Breast epithelium (tissue), 4 donors: ENCODE measurements at regions not wholly inside any gene's neighbourhood (a gene's known extent, or its start where the extent isn't known, plus 50 kb on each side); places are given as distances from the start of the nearest gene placed in this dataset.
A peak's percentile ranks its signal among the peaks of the same experiment; 100 is the strongest.

Experiments used
- DNase-seq, 2 donors: peaks; one replicate each; pipeline ENCODE4 v3.0.0-alpha.2; 2019; ENCODE audit warnings: low spot score in 2 of 2
- H3K27ac ChIP-seq, 2 donors: fragments of 200-600 bp; sonication (generic) in 1 of 2; one replicate each; pipeline ENCODE4 v1.5.1; 2016 to 2019; ENCODE audit warnings: mild to moderate bottlenecking in 1 of 2
- H3K27me3 ChIP-seq, 2 donors: fragments of 200-600 bp; sonication (generic) in 1 of 2; one replicate each; pipeline versions ENCODE4 v1.5.1 to v1.6.0; 2017 to 2019; ENCODE audit warnings: control low read depth in 1 of 2, mild to moderate bottlenecking in 1 of 2
- H3K36me3 ChIP-seq: fragments of 200-600 bp; one replicate; pipeline ENCODE4 v1.5.1; 2019
- H3K4me1 ChIP-seq, 2 donors: fragments of 200-600 bp; sonication (generic); one replicate each; pipeline ENCODE4 v1.5.1; 2016 to 2019; ENCODE audit warnings: control low read depth in 1 of 2
- H3K4me3 ChIP-seq, 3 donors: fragments of 200-600 bp; sonication (generic); 1 replicate in 2 of 3; 2 replicates in 1 of 3; pipeline ENCODE4 v1.5.1; 2016 to 2019; ENCODE audit warnings: mild to moderate bottlenecking in 3 of 3, moderate library complexity in 2 of 3
- H3K9me3 ChIP-seq, 2 donors: fragments of 200-600 bp; sonication (generic) in 1 of 2; one replicate each; pipeline ENCODE4 v1.5.1; 2016 to 2019; ENCODE audit warnings: control low read depth in 1 of 2
- POLR2A ChIP-seq: fragments of 450-650 bp; IDR thresholded peaks from one replicate; pipeline ENCODE4 v1.6.1; 2016; ENCODE audit warnings: antibody characterized with exemption, mild to moderate bottlenecking, moderate library complexity
- POLR2AphosphoS5 ChIP-seq, 3 donors: sonication (generic); formaldehyde crosslinking; IDR thresholded peaks; one replicate each; pipeline ENCODE4 v1.6.1; 2017; ENCODE audit warnings: antibody characterized with exemption in 3 of 3
- intact Hi-C: fragments of 100-400 bp; cut with DNase I; formaldehyde crosslinking; loops from one replicate; pipeline ENCODE4 v1.15.1; 2023; ENCODE audit warnings: low total_unique reads
- TF ChIP-seq, protein P1 (sequence below), 3 donors: fragments of 450-650 bp; IDR thresholded peaks; one replicate each; pipeline ENCODE4 v1.5.1; 2016 to 2017; ENCODE audit warnings: antibody characterized with exemption in 3 of 3, mild to moderate bottlenecking in 3 of 3, moderate library complexity in 3 of 3

GRCh38 chr9:129327552-129328328 is 149.7 kb upstream of the IER5L start:
- H3K27me3 ChIP-seq = no peaks in the 10 kb centered on the region
- H3K36me3 ChIP-seq = no peaks in the 10 kb centered on the region
- H3K4me3 ChIP-seq = no peak overlapping the region
- DNase-seq = no peak
- intact Hi-C loops = no loop called here
- H3K4me1 ChIP-seq = peaks cover 13 to 16% of the 10 kb centered on the region in 2 donors
- H3K27ac ChIP-seq = peak overlapping the region; percentile 68 to 83
- TF ChIP-seq POLR2AphosphoS5 (IDR thresholded peaks at IDR 0.05) (no peak), POLR2A (no peak)
- TF ChIP-seq, protein P1, sequence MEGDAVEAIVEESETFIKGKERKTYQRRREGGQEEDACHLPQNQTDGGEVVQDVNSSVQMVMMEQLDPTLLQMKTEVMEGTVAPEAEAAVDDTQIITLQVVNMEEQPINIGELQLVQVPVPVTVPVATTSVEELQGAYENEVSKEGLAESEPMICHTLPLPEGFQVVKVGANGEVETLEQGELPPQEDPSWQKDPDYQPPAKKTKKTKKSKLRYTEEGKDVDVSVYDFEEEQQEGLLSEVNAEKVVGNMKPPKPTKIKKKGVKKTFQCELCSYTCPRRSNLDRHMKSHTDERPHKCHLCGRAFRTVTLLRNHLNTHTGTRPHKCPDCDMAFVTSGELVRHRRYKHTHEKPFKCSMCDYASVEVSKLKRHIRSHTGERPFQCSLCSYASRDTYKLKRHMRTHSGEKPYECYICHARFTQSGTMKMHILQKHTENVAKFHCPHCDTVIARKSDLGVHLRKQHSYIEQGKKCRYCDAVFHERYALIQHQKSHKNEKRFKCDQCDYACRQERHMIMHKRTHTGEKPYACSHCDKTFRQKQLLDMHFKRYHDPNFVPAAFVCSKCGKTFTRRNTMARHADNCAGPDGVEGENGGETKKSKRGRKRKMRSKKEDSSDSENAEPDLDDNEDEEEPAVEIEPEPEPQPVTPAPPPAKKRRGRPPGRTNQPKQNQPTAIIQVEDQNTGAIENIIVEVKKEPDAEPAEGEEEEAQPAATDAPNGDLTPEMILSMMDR (IDR thresholded peaks at IDR 0.05) = no peak
- H3K9me3 ChIP-seq = peaks cover 6 to 13% of the 10 kb centered on the region in 2 donors

- H3K4me3 ChIP-seq = no peak overlapping the region
- H3K4me1 ChIP-seq = peaks cover 14 to 16% of the 10 kb centered on the region in 2 donors
- H3K27ac ChIP-seq = no peak overlapping the region
- peaks cover 6 to 11% of the 10 kb centered on the region in 2 donors for H3K9me3 ChIP-seq
- H3K27me3 ChIP-seq = no peaks in the 10 kb centered on the region
- DNase-seq = no peak
- TF ChIP-seq, protein P1 (IDR thresholded peaks at IDR 0.05) = no peak
- no peak for TF ChIP-seq POLR2A
- no peak for TF ChIP-seq POLR2AphosphoS5 (IDR thresholded peaks at IDR 0.05)
- no peaks in the 10 kb centered on the region for H3K36me3 ChIP-seq
- intact Hi-C loops = no loop called here
Observed at GRCh38 chr9:129326061-129327005, 148.3 kb upstream of the IER5L start.

GRCh38 chr9:129324808-129325502 is 146.9 kb upstream of the IER5L start:
- intact Hi-C loops = no loop called here
- Histone ChIP-seq H3K4me3 (no peak overlapping the region), H3K4me1 (peaks cover 14 to 22% of the 10 kb centered on the region in 2 donors), H3K27ac (peak overlapping the region; percentile 13 to 87), H3K36me3 (no peaks in the 10 kb centered on the region), H3K9me3 (no peaks in the 10 kb centered on the region), H3K27me3 (no peaks in the 10 kb centered on the region)
- DNase-seq = no peak
- TF ChIP-seq, protein P1 (IDR thresholded peaks at IDR 0.05) = no peak
- TF ChIP-seq POLR2A = no peak
- no peak for TF ChIP-seq POLR2AphosphoS5 (IDR thresholded peaks at IDR 0.05)

DNA sequence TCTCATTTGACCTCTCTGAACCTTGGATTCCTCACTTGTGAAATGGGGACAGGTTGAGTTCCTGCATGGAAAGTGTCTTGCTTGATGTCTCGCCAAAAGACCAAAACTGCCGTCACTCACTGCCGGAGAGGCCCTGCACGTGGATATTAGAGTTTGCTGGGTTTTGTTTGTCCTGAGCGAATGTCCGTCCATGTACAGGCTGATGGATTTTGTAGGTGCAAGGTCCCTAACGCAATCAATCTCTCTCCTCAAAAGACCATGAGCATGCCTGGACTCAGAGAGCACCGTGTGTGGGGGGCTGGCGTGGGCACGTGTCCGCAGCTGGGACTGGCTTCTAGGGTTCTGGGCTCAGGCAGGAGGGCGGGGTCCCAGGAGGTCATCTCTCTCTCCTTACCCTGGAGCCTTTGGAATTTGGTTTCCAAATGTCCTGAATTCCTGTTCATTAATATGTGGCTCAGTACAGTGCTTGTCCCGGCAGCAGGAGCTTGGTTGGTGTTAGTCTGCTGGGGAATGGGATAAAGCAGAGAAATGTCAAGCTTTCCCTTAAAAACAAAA is 146.0 kb upstream of the IER5L start:
- TF ChIP-seq, protein P1 (IDR thresholded peaks at IDR 0.05) = no peak
- no peak for TF ChIP-seq POLR2AphosphoS5 (IDR thresholded peaks at IDR 0.05)
- TF ChIP-seq POLR2A = no peak
- H3K4me3 ChIP-seq = no peak overlapping the region
- peak overlapping the region; percentile 25 to 87 for H3K27ac ChIP-seq
- no peaks in the 10 kb centered on the region for H3K27me3 ChIP-seq
- no peaks in the 10 kb centered on the region for H3K9me3 ChIP-seq
- intact Hi-C loops = no loop called here
- DNase-seq = no peak
- no peaks in the 10 kb centered on the region for H3K36me3 ChIP-seq
- peaks cover 15 to 24% of the 10 kb centered on the region in 2 donors for H3K4me1 ChIP-seq
